ENCODE measurements at regions not wholly inside any gene's neighbourhood (a gene's known extent, or its start where the extent isn't known, plus 50 kb on each side); places are given as distances from the start of the nearest gene placed in this dataset.

GRCh38 chr6:143595251-143596036 is 82.3 kb upstream of the PHACTR2 start:
- no peak for DNase-seq (ENCODE audit: low read depth, low spot score)

GRCh38 chr6:143594647-143595046 is 83.1 kb upstream of the PHACTR2 start:
- DNase-seq (ENCODE audit: low read depth, low spot score): no peak

- no peak for DNase-seq (ENCODE audit: low read depth, low spot score)
Observed at GRCh38 chr6:143592335-143592734, 80.8 kb upstream of the FUCA2 start.

- DNase-seq (ENCODE audit: low read depth, low spot score): no peak
Observed at GRCh38 chr6:143591441-143591840, 79.9 kb upstream of the FUCA2 start.

- no peak for DNase-seq (ENCODE audit: low read depth, low spot score)
Observed at GRCh38 chr6:143589162-143589561, 77.6 kb upstream of the FUCA2 start.

GRCh38 chr6:143586557-143586956 is 75.0 kb upstream of the FUCA2 start:
- no peak for DNase-seq (ENCODE audit: low read depth, low spot score)

- DNase-seq (ENCODE audit: low read depth, low spot score): no peak
Observed at GRCh38 chr6:143585716-143586115, 74.2 kb upstream of the FUCA2 start.

GRCh38 chr6:143585241-143585640 is 73.7 kb upstream of the FUCA2 start:
- no peak for DNase-seq (ENCODE audit: low read depth, low spot score)

GRCh38 chr6:143583542-143584327 is 72.2 kb upstream of the FUCA2 start:
- DNase-seq (ENCODE audit: low read depth, low spot score): no peak

GRCh38 chr6:143581835-143582480 is 70.4 kb upstream of the FUCA2 start:
- DNase-seq (ENCODE audit: low read depth, low spot score): no peak

- DNase-seq (ENCODE audit: low read depth, low spot score): peak; percentile 57
Observed at GRCh38 chr6:143579703-143580102, 68.2 kb upstream of the FUCA2 start.

- DNase-seq (ENCODE audit: low read depth, low spot score): no peak
Observed at GRCh38 chr6:143578054-143578453, 66.5 kb upstream of the FUCA2 start.

- DNase-seq (ENCODE audit: low read depth, low spot score): no peak
Observed at GRCh38 chr6:143575901-143576426, 64.4 kb upstream of the FUCA2 start.

- peak; percentile 61 for DNase-seq (ENCODE audit: low read depth, low spot score)
Observed at GRCh38 chr6:143575440-143575839, 63.9 kb upstream of the FUCA2 start.

GRCh38 chr6:143570147-143570853 is 58.8 kb upstream of the FUCA2 start:
- no peak for DNase-seq (ENCODE audit: low read depth, low spot score)

GRCh38 chr6:143569040-143569439 is 57.5 kb upstream of the FUCA2 start:
- no peak for DNase-seq (ENCODE audit: low read depth, low spot score)

GRCh38 chr6:143564484-143565017 is 53.0 kb upstream of the FUCA2 start:
- no peak for DNase-seq (ENCODE audit: low read depth, low spot score)

- DNase-seq (ENCODE audit: low read depth, low spot score): no peak
Observed at GRCh38 chr6:143562143-143562542, 50.6 kb upstream of the FUCA2 start.

All from pulmonary artery endothelial cell (primary cell).